ENCODE measurements at regions not wholly inside any gene's neighbourhood (a gene's known extent, or its start where the extent isn't known, plus 50 kb on each side); places are given as distances from the start of the nearest gene placed in this dataset.

- no peak for TF ChIP-seq SNAI2 (CRISPR knock-in tag; IDR thresholded peaks at IDR 0.05)
- no peak for TF ChIP-seq CSRNP3 (CRISPR knock-in tag; IDR thresholded peaks at IDR 0.05)
- no peak for TF ChIP-seq CREB5 (CRISPR knock-in tag; IDR thresholded peaks at IDR 0.05; ENCODE audit: low read depth)
- no peak for TF ChIP-seq ISL1 (CRISPR knock-in tag; IDR thresholded peaks at IDR 0.05)
- no peak for TF ChIP-seq ZNF70 (CRISPR knock-in tag; IDR thresholded peaks at IDR 0.05)
- TF ChIP-seq, protein P1, sequence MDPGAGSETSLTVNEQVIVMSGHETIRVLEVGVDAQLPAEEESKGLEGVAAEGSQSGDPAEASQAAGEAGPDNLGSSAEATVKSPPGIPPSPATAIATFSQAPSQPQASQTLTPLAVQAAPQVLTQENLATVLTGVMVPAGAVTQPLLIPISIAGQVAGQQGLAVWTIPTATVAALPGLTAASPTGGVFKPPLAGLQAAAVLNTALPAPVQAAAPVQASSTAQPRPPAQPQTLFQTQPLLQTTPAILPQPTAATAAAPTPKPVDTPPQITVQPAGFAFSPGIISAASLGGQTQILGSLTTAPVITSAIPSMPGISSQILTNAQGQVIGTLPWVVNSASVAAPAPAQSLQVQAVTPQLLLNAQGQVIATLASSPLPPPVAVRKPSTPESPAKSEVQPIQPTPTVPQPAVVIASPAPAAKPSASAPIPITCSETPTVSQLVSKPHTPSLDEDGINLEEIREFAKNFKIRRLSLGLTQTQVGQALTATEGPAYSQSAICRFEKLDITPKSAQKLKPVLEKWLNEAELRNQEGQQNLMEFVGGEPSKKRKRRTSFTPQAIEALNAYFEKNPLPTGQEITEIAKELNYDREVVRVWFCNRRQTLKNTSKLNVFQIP (CRISPR knock-in tag; IDR thresholded peaks at IDR 0.05; ENCODE audit: borderline replicate concordance, low read depth), result no peak
- TF ChIP-seq, protein P2, sequence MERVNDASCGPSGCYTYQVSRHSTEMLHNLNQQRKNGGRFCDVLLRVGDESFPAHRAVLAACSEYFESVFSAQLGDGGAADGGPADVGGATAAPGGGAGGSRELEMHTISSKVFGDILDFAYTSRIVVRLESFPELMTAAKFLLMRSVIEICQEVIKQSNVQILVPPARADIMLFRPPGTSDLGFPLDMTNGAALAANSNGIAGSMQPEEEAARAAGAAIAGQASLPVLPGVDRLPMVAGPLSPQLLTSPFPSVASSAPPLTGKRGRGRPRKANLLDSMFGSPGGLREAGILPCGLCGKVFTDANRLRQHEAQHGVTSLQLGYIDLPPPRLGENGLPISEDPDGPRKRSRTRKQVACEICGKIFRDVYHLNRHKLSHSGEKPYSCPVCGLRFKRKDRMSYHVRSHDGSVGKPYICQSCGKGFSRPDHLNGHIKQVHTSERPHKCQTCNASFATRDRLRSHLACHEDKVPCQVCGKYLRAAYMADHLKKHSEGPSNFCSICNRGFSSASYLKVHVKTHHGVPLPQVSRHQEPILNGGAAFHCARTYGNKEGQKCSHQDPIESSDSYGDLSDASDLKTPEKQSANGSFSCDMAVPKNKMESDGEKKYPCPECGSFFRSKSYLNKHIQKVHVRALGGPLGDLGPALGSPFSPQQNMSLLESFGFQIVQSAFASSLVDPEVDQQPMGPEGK (CRISPR knock-in tag; IDR thresholded peaks at IDR 0.05; ENCODE audit: borderline replicate concordance), result no peak
- TF ChIP-seq ZFP30 (CRISPR knock-in tag; IDR thresholded peaks at IDR 0.05), result no peak
- no peak for TF ChIP-seq CSDC2 (CRISPR knock-in tag; IDR thresholded peaks at IDR 0.05)
- no peak for TF ChIP-seq GLIS3 (CRISPR knock-in tag; IDR thresholded peaks at IDR 0.05)
Measured at GRCh38 chr15:98549741-98550140, 98.6 kb upstream of the IGF1R start.
